WI38 (cell line): ENCODE measurements at regions not wholly inside any gene's neighbourhood (a gene's known extent, or its start where the extent isn't known, plus 50 kb on each side); places are given as distances from the start of the nearest gene placed in this dataset.

ENCODE experiments used
- H3K4me3 ChIP-seq: 2 replicates; pipeline ENCODE4 v1.5.1; 2011; ENCODE audit warnings: low read depth, mild to moderate bottlenecking, control low read depth, low read length
- TF ChIP-seq, protein P1 (sequence below): IDR thresholded peaks from 2 replicates; pipeline ENCODE4 v1.5.1; 2012; ENCODE audit warnings: low read depth, mild to moderate bottlenecking, control low read depth, low read length

DNA sequence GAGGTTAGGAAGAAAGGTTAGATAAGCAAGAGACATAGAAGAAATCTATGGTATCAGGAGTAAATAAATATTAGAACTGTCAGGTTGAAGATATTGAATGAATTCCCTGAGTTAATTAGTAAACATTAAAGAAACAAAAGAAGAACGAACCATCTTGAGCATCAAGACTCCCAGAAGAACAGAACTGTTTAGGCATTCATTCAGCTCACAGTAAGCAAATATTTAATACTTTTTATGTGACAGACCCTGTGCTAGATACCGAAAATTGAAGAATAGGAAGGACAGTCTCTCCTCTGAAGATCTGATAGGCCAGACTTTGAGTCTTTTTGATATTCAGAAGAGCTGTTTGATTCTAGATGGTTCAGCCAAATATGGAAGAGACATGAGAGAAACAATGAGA, 731.5 kb downstream of the XPNPEP1 start:
- H3K4me3 ChIP-seq, result no peak overlapping the region
- TF ChIP-seq, protein P1, sequence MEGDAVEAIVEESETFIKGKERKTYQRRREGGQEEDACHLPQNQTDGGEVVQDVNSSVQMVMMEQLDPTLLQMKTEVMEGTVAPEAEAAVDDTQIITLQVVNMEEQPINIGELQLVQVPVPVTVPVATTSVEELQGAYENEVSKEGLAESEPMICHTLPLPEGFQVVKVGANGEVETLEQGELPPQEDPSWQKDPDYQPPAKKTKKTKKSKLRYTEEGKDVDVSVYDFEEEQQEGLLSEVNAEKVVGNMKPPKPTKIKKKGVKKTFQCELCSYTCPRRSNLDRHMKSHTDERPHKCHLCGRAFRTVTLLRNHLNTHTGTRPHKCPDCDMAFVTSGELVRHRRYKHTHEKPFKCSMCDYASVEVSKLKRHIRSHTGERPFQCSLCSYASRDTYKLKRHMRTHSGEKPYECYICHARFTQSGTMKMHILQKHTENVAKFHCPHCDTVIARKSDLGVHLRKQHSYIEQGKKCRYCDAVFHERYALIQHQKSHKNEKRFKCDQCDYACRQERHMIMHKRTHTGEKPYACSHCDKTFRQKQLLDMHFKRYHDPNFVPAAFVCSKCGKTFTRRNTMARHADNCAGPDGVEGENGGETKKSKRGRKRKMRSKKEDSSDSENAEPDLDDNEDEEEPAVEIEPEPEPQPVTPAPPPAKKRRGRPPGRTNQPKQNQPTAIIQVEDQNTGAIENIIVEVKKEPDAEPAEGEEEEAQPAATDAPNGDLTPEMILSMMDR, result no peak

DNA sequence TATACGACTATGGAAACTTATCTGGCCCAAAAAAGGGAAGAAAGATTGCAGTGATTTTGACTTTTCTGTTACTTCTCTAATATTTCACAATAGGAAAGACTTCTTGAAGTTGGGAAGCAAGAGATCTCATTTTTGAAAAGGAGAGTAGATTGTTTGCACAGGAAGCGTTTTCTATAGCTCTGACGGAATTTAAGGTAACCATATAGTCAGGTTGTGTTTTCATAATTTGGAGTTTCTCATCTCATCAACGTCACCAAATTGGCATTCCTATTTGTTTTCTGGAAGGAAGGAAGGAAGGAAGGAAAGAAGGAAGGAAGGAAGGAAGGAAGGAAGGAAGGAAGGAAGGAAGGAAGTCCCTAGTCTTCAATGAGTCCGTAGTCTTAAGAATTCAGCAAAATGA, 732.0 kb downstream of the XPNPEP1 start:
- TF ChIP-seq, protein P1, result no peak
- H3K4me3 ChIP-seq, result no peak overlapping the region

DNA sequence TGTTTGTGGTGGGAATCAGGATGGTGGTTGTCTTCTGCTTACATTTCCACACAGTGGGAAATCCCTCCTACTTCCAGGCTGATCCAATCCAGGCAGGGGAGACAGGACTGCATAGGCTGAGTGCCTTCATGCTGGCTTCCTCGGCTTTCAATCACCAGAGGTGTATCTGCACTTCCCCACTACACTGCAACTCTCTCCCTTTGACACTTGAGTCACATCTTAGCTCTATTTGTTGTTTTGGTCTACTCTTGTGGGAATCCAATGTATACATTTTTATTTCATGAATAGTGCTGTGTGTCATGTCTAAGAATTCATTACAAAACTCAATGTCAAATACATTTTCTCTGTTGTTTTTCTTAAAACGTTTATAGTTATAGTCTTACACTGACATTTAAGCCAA, 735.6 kb downstream of the XPNPEP1 start:
- TF ChIP-seq, protein P1, result no peak
- H3K4me3 ChIP-seq, result no peak overlapping the region

DNA sequence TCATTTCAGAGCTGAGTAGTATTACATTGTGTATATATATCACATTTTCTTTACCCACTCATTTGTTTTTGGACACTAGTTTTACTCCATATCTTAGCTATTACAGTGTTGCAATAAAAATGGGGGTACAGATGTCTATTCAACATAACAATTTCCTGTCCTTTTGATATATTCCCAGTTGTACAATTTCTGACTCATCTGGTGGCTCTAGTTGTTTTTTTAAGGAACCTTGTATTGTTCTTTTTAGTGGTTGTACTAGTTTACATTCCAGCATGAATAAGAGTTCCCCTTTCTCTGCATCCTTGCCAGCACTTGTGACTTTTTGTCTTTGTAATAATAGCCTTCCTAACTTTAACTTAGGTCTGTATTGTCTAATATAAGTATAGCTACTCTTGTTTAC, 739.9 kb downstream of the XPNPEP1 start:
- no peak overlapping the region for H3K4me3 ChIP-seq
- TF ChIP-seq, protein P1, result no peak

DNA sequence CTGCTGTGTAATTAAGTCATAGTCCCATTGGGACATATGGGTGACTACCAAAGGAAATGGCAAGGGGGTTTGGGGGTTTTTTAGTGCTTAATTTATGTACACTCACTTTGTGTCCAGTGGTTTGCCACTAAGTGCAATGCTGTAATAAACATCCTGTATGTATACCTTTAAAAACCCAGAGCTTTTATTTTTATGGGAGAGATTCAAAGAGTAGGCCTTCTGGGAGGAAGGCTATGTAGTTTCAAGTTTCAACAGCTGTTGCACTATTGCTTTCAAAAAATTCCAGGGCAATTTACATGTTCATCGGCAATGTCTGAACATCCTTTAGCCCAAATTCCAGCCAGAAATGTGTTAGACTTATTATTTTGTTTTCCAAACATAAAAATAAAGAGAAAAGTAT, 744.7 kb downstream of the XPNPEP1 start:
- TF ChIP-seq, protein P1, result no peak

DNA sequence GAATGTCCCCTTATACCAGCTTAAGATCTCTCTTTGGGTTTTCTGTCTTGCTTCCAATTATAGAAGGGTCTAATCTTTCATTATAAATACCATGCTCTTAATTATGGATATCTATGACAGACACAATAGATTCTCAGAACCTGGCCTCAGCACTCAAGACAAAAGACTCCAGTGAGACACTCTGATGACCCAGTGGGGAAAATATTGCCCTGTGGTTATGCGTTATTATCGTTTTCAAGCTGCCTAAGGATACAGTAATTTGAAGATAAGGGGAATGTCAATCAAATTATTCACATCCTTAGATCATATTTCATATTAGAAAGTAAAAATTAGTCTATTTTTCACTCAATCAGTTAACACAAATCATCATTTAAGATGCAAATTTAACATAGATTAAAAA, 748.8 kb downstream of the XPNPEP1 start:
- H3K4me3 ChIP-seq, result no peak overlapping the region
- TF ChIP-seq, protein P1, result no peak

More for the DNA sequence above, 744.7 kb downstream of the XPNPEP1 start:
- no peak overlapping the region for H3K4me3 ChIP-seq

DNA sequence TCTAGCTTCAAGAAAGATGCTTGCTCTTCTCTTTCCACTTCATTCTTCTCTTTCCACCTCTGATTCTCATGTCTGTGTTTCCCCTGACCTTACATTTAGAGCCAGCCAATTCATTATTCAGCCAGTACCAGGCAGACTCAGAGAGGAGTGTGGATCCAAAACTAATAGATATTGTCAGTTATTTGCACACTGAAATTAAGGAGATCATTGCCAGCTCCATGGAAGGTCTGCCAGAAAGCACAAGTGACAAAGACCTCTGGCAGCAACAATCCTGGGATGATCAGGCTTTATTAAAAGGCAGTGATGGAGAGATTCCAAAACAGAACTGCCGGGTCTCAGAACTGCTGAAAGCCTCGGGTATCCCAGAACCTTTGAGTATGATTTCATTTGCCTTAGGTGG, 749.4 kb downstream of the XPNPEP1 start:
- no peak overlapping the region for H3K4me3 ChIP-seq
- TF ChIP-seq, protein P1, result no peak
